GM18511 (cell line): ENCODE measurements at regions not wholly inside any gene's neighbourhood (a gene's known extent, or its start where the extent isn't known, plus 50 kb on each side); places are given as distances from the start of the nearest gene placed in this dataset.
"Not testable (repeated sequence)": the region's sequence is repeated elsewhere in the genome, so short reads cannot be mapped to it uniquely, and the experiment has no call there.

Experiments used
- ATAC-seq: cut with Tn5 transposase; IDR thresholded peaks from one replicate; pipeline ENCODE4 v1.9.1; 2021; ENCODE audit warnings: mild to moderate bottlenecking, moderate library complexity; ENCODE audit not compliant: unreplicated experiment

GRCh38 chr3:103297502-103297901 is 862.7 kb downstream of the ZPLD1 start:
- ATAC-seq: not testable (repeated sequence)

- ATAC-seq: no peak
Measured at GRCh38 chr3:103306104-103306503, 871.3 kb downstream of the ZPLD1 start.

- ATAC-seq: no peak
Measured at GRCh38 chr3:103308921-103309320, 874.1 kb downstream of the ZPLD1 start.

GRCh38 chr3:103319912-103320311 is 885.1 kb downstream of the ZPLD1 start:
- no peak for ATAC-seq

- no peak for ATAC-seq
Measured at GRCh38 chr3:103337179-103337845, 902.5 kb downstream of the ZPLD1 start.

GRCh38 chr3:103341078-103341606 is 906.3 kb downstream of the ZPLD1 start:
- ATAC-seq: no peak

- no peak for ATAC-seq
Measured at GRCh38 chr3:103342205-103342731, 907.5 kb downstream of the ZPLD1 start.

GRCh38 chr3:103349760-103350159 is 914.9 kb downstream of the ZPLD1 start:
- no peak for ATAC-seq

GRCh38 chr3:103365467-103365866 is 930.7 kb downstream of the ZPLD1 start:
- ATAC-seq: no peak

GRCh38 chr3:103367481-103367880 is 932.7 kb downstream of the ZPLD1 start:
- no peak for ATAC-seq

GRCh38 chr3:103371411-103371810 is 936.6 kb downstream of the ZPLD1 start:
- no peak for ATAC-seq

GRCh38 chr3:103372031-103372430 is 937.2 kb downstream of the ZPLD1 start:
- ATAC-seq: no peak

- no peak for ATAC-seq
Measured at GRCh38 chr3:103380391-103380790, 945.6 kb downstream of the ZPLD1 start.

- ATAC-seq: no peak
Measured at GRCh38 chr3:103381296-103382079, 946.7 kb downstream of the ZPLD1 start.

- ATAC-seq: no peak
Measured at GRCh38 chr3:103385961-103386656, 951.3 kb downstream of the ZPLD1 start.

- ATAC-seq: no peak
Measured at GRCh38 chr3:103388214-103388613, 953.4 kb downstream of the ZPLD1 start.

GRCh38 chr3:103389356-103389755 is 954.5 kb downstream of the ZPLD1 start:
- ATAC-seq: no peak

GRCh38 chr3:103393395-103394186 is 958.8 kb downstream of the ZPLD1 start:
- ATAC-seq: no peak

- no peak for ATAC-seq
Measured at GRCh38 chr3:103403191-103403590, 968.4 kb downstream of the ZPLD1 start.

GRCh38 chr3:103406320-103406850 is 971.6 kb downstream of the ZPLD1 start:
- no peak for ATAC-seq
